Hematopoietic multipotent progenitor cell treated with erythropoietin and hydrocortisone succinate and interleukin-3 and kit ligand, for 6 days (in vitro differentiated cells): ENCODE measurements at regions not wholly inside any gene's neighbourhood (a gene's known extent, or its start where the extent isn't known, plus 50 kb on each side); places are given as distances from the start of the nearest gene placed in this dataset.
"Not testable (repeated sequence)": the region's sequence is repeated elsewhere in the genome, so short reads cannot be mapped to it uniquely, and the experiment has no call there.

ENCODE experiments used
- DNase-seq: peaks from one replicate; pipeline ENCODE4 v3.0.0-alpha.2; 2015

DNA sequence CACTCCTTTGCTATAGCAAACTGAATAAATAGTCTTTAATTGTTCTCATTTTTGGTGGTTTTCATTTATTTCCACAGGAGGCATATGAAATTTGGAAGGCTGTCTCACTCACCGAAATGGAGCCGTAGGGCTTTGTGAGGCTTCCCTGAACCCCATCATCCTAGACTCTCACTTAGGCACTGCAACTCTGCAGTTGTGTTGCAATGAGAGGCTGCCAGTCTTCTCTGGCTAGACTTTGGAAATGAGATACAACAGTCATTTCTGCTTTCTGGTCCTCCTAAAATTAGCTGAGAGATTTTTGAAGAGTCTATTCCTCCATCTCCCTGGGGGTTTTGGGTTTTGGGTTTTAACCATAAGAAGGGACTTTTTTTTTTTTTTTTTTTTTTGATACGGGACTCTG lies 146.5 kb downstream of the SH3BGRL start:
- DNase-seq, result no peak

DNA sequence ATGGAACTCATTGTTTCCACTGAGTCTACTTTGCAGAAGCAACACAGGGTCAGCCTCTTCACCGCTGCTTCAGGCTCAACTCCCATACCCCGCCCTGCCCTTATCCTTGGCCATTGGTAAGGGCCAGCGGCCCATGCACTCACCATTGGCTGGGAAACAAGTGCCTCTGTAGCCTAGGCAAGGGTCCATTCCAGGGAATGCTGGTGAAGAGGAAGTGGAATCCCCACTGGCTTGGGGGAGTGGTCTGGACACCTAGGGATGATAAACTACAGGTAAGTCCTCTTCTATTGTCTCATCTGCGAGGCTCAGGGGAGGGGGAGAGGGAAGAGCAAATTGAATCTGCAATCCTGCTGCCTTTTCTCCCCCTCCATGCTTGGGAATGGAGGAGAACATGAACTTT lies 153.1 kb downstream of the SH3BGRL start:
- no peak for DNase-seq

DNA sequence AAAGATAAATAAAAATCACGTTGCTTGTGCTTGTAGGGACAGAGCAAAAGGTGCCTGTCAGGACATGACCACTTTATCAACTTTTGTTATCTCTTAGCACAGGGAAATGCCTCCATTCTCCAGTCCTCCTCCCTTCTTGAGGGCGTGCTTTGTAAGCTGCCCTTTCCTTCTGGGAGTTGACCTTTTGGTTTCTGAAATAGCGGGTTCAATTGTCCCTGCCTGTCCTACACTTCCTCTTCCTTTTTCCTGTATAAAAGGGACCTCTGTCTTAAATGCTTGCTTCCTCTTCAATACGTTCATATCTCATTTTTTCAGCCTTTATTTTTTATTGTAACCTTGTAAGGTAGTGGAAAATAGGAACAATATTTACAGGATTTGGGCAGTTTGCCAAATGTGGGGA lies 153.5 kb downstream of the SH3BGRL start:
- DNase-seq, result no peak

DNA sequence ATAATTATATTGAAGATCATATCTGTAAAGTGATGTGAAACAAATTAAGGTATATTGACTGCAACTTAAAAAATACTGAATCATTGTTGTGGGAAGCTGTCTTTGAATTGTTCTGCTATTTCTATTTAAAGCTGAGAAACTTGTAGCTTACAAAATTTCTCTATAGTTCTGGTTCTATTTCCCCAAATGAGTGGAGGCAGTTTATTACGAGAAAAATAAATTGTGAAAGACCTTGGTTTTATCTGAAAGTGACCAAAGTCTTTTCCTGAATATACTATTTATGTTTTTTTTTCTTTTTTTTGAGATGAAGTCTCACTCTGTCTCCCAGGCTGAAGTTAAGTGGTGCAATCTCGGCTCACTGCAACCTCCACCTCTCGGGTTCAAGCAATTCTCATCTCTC lies 165.4 kb downstream of the SH3BGRL start:
- DNase-seq, result peak; percentile 2

DNA sequence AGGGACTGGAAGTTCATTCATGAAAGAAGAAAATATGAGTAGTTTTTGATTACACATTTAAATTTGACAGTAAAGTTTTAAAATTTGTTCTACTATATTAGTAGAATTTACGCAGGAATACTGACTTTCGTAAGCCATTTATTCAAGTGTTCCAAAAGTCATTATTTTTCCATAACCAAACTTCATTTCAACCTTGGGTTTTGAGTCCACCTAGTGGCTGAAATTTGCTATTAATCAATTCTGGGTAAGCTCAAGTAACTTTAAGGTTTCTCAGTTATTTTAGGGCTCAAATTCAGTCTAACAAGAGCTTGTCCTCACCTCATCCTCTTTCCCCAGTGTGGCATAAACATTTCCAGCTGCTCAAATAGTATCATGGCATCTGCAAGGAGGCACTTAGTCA lies 175.4 kb downstream of the SH3BGRL start:
- DNase-seq, result peak; percentile 55

DNA sequence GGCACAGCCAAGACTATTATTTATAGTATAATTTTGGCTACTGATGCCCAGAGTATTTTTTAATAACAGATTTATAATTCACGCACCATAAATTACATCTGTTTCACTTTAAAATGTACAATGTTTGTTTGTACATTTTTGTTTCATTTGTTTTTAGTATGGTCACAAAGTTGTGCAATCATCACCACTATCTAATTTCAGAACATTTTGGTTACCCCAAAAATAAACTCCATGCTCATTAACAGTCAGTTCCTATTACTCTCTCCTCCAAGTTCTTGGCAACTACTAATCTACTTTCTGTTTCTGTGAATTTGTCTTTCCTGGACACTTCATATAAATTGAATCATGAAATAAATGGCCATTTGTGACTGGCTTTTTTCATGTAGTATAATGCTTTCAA lies 176.7 kb downstream of the SH3BGRL start:
- no peak for DNase-seq

DNA sequence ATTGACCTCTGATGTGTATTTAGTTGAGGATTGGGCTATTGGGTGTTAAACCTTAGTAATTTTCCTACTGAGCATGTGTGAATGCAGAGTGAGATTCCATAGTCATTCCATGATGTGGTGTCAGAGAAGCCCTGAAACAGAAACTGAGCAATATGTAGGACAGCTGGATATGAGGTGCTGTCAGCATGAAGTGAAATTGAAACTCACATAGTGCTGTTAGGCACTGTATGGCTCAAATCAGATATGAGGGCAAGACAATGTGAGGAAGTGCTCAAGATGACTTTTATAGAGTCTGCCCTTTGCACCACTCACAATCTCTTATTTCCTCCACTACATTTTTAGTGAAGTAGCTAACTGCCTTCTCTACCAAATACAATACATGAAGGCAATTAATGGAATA lies 188.3 kb downstream of the SH3BGRL start:
- DNase-seq, result no peak

DNA sequence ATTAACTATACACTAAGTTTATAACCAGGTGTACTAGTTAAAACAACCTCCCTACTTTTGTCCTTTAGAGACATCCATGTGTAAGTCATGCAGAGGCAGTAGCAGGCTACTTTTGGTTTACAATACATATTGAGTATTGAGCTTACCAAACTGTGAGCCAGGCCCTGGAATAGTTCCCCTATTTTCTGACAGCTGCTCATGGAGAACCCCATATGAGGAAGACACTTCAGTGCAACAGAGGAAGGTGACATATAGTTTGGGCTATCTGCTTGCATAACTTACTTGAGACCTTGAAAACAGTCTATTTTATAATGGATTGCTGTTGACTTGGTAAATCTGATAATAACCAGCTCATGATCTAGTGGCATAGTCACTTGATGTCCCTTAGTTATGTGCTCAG lies 190.5 kb downstream of the SH3BGRL start:
- DNase-seq, result no peak

DNA sequence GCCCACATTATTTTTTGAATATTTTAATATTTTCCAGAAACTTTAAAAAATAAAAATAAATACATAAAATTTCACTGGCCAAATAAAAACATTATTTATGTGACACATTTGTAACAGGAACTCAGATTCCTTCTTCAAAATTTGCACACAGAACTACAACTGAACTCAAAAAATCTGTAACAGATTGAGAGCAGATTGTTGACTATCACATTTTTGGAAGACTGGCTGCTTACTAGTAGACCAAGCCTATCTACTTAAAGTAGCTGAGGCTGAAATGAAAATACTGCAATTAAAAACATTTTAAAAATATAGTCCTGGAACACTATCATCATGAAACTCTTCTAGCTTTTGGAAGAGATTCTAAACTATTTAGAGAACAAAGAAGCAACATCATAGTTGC lies 203.9 kb downstream of the SH3BGRL start:
- DNase-seq, result no peak

DNA sequence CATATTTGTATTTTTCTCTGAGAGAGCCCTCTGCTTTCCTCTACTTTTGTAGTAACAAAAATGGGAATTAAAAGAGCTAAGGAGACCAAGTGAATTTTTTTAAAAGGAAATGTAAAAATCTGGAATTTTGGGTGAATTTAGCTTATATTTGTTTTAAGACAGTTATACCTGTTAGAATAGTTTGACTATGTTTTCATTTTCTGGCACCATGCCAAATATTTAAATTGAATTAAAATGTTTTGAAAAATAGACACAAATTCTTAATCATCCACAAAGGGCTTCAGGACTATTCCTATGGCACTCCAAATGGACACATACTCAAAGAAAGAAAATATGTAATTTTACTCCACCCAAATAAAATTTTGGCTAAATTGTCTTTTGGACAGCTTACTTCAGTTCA lies 209.6 kb downstream of the SH3BGRL start:
- no peak for DNase-seq

DNA sequence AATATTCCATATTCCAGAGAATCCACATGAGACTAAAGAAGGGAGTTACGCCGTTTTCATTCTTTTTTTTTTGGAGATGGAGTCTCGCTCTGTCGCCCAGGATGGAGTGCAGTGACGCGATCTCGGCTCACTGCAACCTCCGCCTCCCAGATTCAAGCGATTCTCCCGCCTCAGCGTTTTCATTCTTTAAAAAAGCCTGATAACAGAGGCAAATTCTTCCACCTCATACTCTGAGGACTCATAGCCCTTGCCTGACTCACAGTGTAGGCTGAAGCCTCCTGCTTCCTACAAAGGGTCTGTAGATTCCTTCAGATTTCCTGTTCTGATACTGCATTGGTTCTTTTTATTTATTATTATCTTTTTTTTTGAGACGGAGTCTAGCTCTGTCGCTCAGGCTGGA lies 210.5 kb downstream of the SH3BGRL start:
- no peak for DNase-seq

DNA sequence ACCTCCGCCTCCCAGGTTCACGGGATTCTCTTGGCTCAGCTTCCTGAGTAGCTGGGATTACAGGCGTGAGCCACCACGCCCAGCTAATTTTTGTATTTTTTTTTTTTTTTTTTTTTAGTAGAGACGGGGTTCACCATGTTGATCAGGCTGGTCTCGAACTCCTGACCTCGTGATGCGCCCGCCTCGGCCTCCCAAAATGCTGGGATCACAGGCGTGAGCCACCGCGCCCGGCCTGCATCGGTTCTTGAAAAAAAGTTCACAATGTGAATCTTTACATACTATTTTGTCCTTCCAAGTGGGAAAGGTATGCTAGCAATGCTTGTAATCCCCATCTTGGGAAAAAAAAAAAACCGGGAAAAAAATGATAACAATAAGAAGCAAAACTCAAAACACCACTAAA lies 211.0 kb downstream of the SH3BGRL start:
- DNase-seq, result not testable (repeated sequence)

DNA sequence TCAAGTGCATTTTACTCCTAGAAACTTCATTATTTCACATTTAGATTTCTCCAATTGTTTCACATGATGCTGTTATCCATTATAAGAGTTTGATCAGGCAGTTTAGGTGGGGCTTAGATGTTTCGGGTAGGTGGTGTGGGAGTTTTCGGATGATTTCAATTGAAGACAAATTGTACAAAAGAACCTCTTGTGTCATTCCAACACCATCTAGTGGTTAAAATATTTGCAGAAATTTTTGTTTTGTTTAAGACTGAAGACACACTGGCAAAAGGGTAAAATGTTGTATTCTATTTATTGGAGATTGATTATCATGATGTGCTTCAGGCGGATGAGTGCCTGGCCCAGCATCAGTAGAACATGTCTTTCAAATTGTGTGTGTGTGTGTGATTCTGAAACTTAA lies 212.7 kb downstream of the SH3BGRL start:
- peak; percentile 1 for DNase-seq
